OCI-LY1 (cell line): ENCODE measurements at regions not wholly inside any gene's neighbourhood (a gene's known extent, or its start where the extent isn't known, plus 50 kb on each side); places are given as distances from the start of the nearest gene placed in this dataset.

Experiments
- H2AFZ ChIP-seq: fragments of 200-600 bp; sonication (generic), shearing (Covaris generic); 2 replicates; pipeline ENCODE4 v1.6.0; 2014; ENCODE audit warnings: antibody characterized with exemption, mild to moderate bottlenecking, low read length
- H3F3A ChIP-seq: fragments of 200-600 bp; sonication (generic), shearing (Covaris generic); 2 replicates; pipeline ENCODE4 v1.6.0; 2014; ENCODE audit warnings: mild to moderate bottlenecking, antibody characterized with exemption, low read length, moderate library complexity; ENCODE audit not compliant: insufficient read depth
- H3K27ac ChIP-seq: fragments of 200-600 bp; sonication (generic); 2 replicates; pipeline ENCODE4 v1.5.1; 2014; ENCODE audit warnings: low read length, mixed run types, mild to moderate bottlenecking, low read depth; ENCODE audit not compliant: poor library complexity, severe bottlenecking
- H3K27me3 ChIP-seq: fragments of 200-600 bp; sonication (generic); 2 replicates; pipeline ENCODE4 v1.6.0; 2014; ENCODE audit warnings: antibody characterized with exemption, mild to moderate bottlenecking, low read length, moderate library complexity; ENCODE audit not compliant: insufficient read depth
- H3K36me3 ChIP-seq: fragments of 200-600 bp; sonication (generic); 2 replicates; pipeline ENCODE4 v1.6.1; 2014; ENCODE audit warnings: mild to moderate bottlenecking, antibody characterized with exemption, low read length, moderate library complexity, mixed read lengths; ENCODE audit not compliant: insufficient read depth
- H3K4me1 ChIP-seq: fragments of 200-600 bp; sonication (generic); 2 replicates; pipeline ENCODE4 v1.5.1; 2014; ENCODE audit warnings: mild to moderate bottlenecking, low read length, moderate library complexity; ENCODE audit not compliant: insufficient read depth, severe bottlenecking
- H3K4me2 ChIP-seq: fragments of 200-600 bp; sonication (generic), shearing (Covaris generic); 2 replicates; pipeline ENCODE4 v1.6.1; 2014; ENCODE audit warnings: low read length
- H3K4me3 ChIP-seq: fragments of 200-600 bp; sonication (generic); 2 replicates; pipeline ENCODE4 v1.5.1; 2014; ENCODE audit warnings: low read length, low read depth, mild to moderate bottlenecking, mixed read lengths; ENCODE audit not compliant: poor library complexity, severe bottlenecking
- H3K79me2 ChIP-seq: fragments of 200-600 bp; shearing (Covaris generic); 2 replicates; pipeline ENCODE4 v1.6.1; 2016; ENCODE audit warnings: mixed run types, low read length, mixed read lengths; ENCODE audit not compliant: insufficient read depth
- H3K9ac ChIP-seq: fragments of 200-600 bp; sonication (generic), shearing (Covaris generic); 2 replicates; pipeline ENCODE4 v1.6.1; 2014; ENCODE audit warnings: mild to moderate bottlenecking, low read length, mixed read lengths
- H3K9me2 ChIP-seq: fragments of 200-600 bp; sonication (generic), shearing (Covaris generic); 2 replicates; pipeline ENCODE4 v1.6.1; 2014; ENCODE audit warnings: low read depth, mild to moderate bottlenecking, low read length, mixed read lengths
- H3K9me3 ChIP-seq: fragments of 200-600 bp; shearing (Covaris generic); 2 replicates; pipeline ENCODE4 v1.6.1; 2014; ENCODE audit warnings: low read length, mixed read lengths
- H4K20me1 ChIP-seq: fragments of 200-600 bp; sonication (generic), shearing (Covaris generic); 2 replicates; pipeline ENCODE4 v1.6.0; 2016; ENCODE audit warnings: mild to moderate bottlenecking, low read length; ENCODE audit not compliant: insufficient read depth
- CTCF ChIP-seq: fragments of 200-600 bp; sonication (generic), shearing (Covaris generic); IDR thresholded peaks from 2 replicates; pipeline ENCODE4 v1.5.1; 2017; ENCODE audit warnings: mild to moderate bottlenecking, antibody characterized with exemption, low read length, moderate library complexity, mixed read lengths
- EZH2 ChIP-seq: fragments of 200-600 bp; sonication (generic), shearing (Covaris generic); IDR thresholded peaks from 2 replicates; pipeline ENCODE4 v1.8.0; 2017; ENCODE audit warnings: borderline replicate concordance, mixed run types, mild to moderate bottlenecking, antibody characterized with exemption, low read length, moderate library complexity, mixed read lengths

- no peaks in the 10 kb centered on the region for H3K9me2 ChIP-seq
- H3K4me3 ChIP-seq: no peak overlapping the region
- no peaks in the 10 kb centered on the region for H4K20me1 ChIP-seq
- H3K27ac ChIP-seq: no peak overlapping the region
- no peaks in the 10 kb centered on the region for H3K9me3 ChIP-seq
- no peaks in the 10 kb centered on the region for H3K79me2 ChIP-seq
- H3K9ac ChIP-seq: no peak overlapping the region
- H3K4me2 ChIP-seq: no peak overlapping the region
- no peaks in the 10 kb centered on the region for H3K4me1 ChIP-seq
- H2AFZ ChIP-seq: no peak overlapping the region
- no peak for TF ChIP-seq EZH2
- no peaks in the 10 kb centered on the region for H3K27me3 ChIP-seq
- H3K36me3 ChIP-seq: no peaks in the 10 kb centered on the region
- H3F3A ChIP-seq: no peaks in the 10 kb centered on the region
These were observed 425.9 kb downstream of the FSCB start for GRCh38 chr14:44081146-44081545.

GRCh38 chr14:44070046-44070445 lies 437.0 kb downstream of the FSCB start:
- TF ChIP-seq EZH2: no peak
- TF ChIP-seq CTCF: no peak
- H3K4me3 ChIP-seq: no peak overlapping the region
- no peaks in the 10 kb centered on the region for H3K36me3 ChIP-seq
- no peaks in the 10 kb centered on the region for H3K27me3 ChIP-seq
- H3K27ac ChIP-seq: no peak overlapping the region
- no peaks in the 10 kb centered on the region for H3K9me3 ChIP-seq
- H3K4me2 ChIP-seq: no peak overlapping the region
- no peaks in the 10 kb centered on the region for H3K4me1 ChIP-seq
- H2AFZ ChIP-seq: no peak overlapping the region
- no peak overlapping the region for H3K9ac ChIP-seq
- no peaks in the 10 kb centered on the region for H3K79me2 ChIP-seq
- H4K20me1 ChIP-seq: no peaks in the 10 kb centered on the region
- no peaks in the 10 kb centered on the region for H3K9me2 ChIP-seq
- no peaks in the 10 kb centered on the region for H3F3A ChIP-seq

GRCh38 chr14:44053422-44053821 lies 453.7 kb downstream of the FSCB start:
- no peak overlapping the region for H3K4me3 ChIP-seq
- H2AFZ ChIP-seq: no peak overlapping the region
- no peak overlapping the region for H3K4me2 ChIP-seq
- H3K36me3 ChIP-seq: no peaks in the 10 kb centered on the region
- no peaks in the 10 kb centered on the region for H3K79me2 ChIP-seq
- TF ChIP-seq CTCF (no peak), EZH2 (no peak)
- H3K9ac ChIP-seq: no peak overlapping the region
- H4K20me1 ChIP-seq: no peaks in the 10 kb centered on the region
- no peaks in the 10 kb centered on the region for H3K4me1 ChIP-seq
- H3K27me3 ChIP-seq: no peaks in the 10 kb centered on the region
- H3F3A ChIP-seq: no peaks in the 10 kb centered on the region
- H3K9me3 ChIP-seq: no peaks in the 10 kb centered on the region
- H3K27ac ChIP-seq: no peak overlapping the region
- H3K9me2 ChIP-seq: no peaks in the 10 kb centered on the region

- Histone ChIP-seq H4K20me1 (no peaks in the 10 kb centered on the region), H3K4me2 (no peak overlapping the region)
These were observed 465.4 kb downstream of the FSCB start for GRCh38 chr14:44041700-44042099.

More at GRCh38 chr14:44041700-44042099, 465.4 kb downstream of the FSCB start:
- TF ChIP-seq CTCF (no peak), EZH2 (no peak)
- Histone ChIP-seq H3K79me2 (no peaks in the 10 kb centered on the region), H3K9ac (no peak overlapping the region), H2AFZ (no peak overlapping the region), H3K9me3 (0 out of 2 replicates have a peak, but pooled peaks cover 2% of the 10 kb centered on the region), H3K4me3 (no peak overlapping the region), H3K27me3 (no peaks in the 10 kb centered on the region), H3K4me1 (no peaks in the 10 kb centered on the region), H3K36me3 (no peaks in the 10 kb centered on the region), H3K9me2 (no peaks in the 10 kb centered on the region), H3K27ac (no peak overlapping the region), H3F3A (no peaks in the 10 kb centered on the region)
